Small intestine (tissue), 7 donors: ENCODE measurements at regions not wholly inside any gene's neighbourhood (a gene's known extent, or its start where the extent isn't known, plus 50 kb on each side); places are given as distances from the start of the nearest gene placed in this dataset.

Experiments used
- DNase-seq, 2 donors: peaks; one replicate each; pipeline versions ENCODE4 v3.0.0 to v3.0.0-alpha.2; 2013
- FAIRE-seq: peaks from 2 replicates; lab custom pipeline; 2012; peaks lifted over from hg19 to GRCh38; lab: Jason Lieb, UNC
- H3K27ac ChIP-seq, 3 donors: one replicate each; pipeline ENCODE4 v1.5.1; 2013; ENCODE audit warnings: low read length in 2 of 3, mild to moderate bottlenecking in 2 of 3, control low read depth in 1 of 3, inconsistent platforms in 1 of 3, low read depth in 1 of 3, moderate library complexity in 1 of 3
- H3K27me3 ChIP-seq, 3 donors: one replicate each; pipeline ENCODE4 v1.6.1; 2013; ENCODE audit warnings: low read length in 3 of 3, inconsistent platforms in 1 of 3; ENCODE audit not compliant: control insufficient read depth in 3 of 3, insufficient read depth in 3 of 3
- H3K36me3 ChIP-seq, 3 donors: one replicate each; pipeline ENCODE4 v1.6.1; 2013; ENCODE audit warnings: low read length in 3 of 3, inconsistent platforms in 1 of 3, low read depth in 1 of 3, mild to moderate bottlenecking in 1 of 3, moderate library complexity in 1 of 3; ENCODE audit not compliant: control insufficient read depth in 3 of 3, insufficient read depth in 2 of 3
- H3K4me1 ChIP-seq, 3 donors: one replicate each; pipeline ENCODE4 v1.6.1; 2013; ENCODE audit warnings: low read length in 2 of 3, inconsistent platforms in 1 of 3, low read depth in 1 of 3, mild to moderate bottlenecking in 1 of 3, moderate library complexity in 1 of 3; ENCODE audit not compliant: control insufficient read depth in 3 of 3, insufficient read depth in 2 of 3
- H3K4me3 ChIP-seq, 3 donors: one replicate each; pipeline ENCODE4 v1.5.1; 2013; ENCODE audit warnings: low read length in 3 of 3, control low read depth in 1 of 3, inconsistent platforms in 1 of 3, low read depth in 1 of 3, mild to moderate bottlenecking in 1 of 3, moderate library complexity in 1 of 3
- H3K9me3 ChIP-seq, 2 donors: one replicate each; pipeline ENCODE4 v1.6.1; 2013; ENCODE audit warnings: low read depth in 1 of 2, low read length in 1 of 2; ENCODE audit not compliant: control insufficient read depth in 2 of 2, insufficient read depth in 1 of 2
- WGBS, 3 donors: extraction: QIAGEN DNeasy Blood & Tissue Kit; methylation state at CpG; one replicate each; pipeline ENCODE4 v1.1.7; 2013; 5-methylcytosine and 5-hydroxymethylcytosine counted together
- donor health status: healthy with polysubstance abuse.
- donor health status: control.
- donor health status: control.
- donor health status: Bipolar disorder and iron deficiency.
- donor health status: healthy.

DNA sequence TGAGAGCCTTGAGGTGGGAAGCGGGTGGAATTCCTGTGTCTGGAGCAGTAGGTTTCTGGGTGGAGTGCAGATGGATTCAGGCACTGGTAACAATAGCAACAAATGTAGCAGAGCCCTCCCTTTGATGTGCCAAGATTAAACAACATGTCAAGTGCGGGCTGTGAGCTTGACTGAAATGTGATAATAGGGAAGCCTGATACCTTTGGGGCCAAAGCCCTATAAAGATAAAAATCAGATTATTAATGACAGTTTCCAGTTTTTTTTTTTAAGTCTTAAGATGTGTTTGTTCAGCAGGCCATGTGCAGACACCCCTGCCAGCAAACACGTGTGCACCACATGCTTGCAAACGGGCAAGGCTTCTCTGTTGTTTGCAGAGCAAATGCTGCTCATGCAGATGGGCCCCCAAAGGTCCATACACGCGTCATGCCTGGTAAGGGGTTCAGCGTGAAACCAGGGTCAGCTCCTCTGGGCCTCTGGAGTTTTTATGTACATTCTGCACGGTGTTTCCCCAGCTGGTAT, 193.2 kb downstream of the GADD45G start:
- Histone ChIP-seq H3K4me3 (no peak overlapping the region), H3K27ac (no peak overlapping the region), H3K4me1 (peaks cover 0 to 16% (median 0%) of the 10 kb centered on the region in 3 donors), H3K27me3 (no peaks in the 10 kb centered on the region), H3K9me3 (no peaks in the 10 kb centered on the region), H3K36me3 (no peaks in the 10 kb centered on the region)
- FAIRE-seq (no peak), DNase-seq (peak in 1 of 2 donors; percentile 38)
- WGBS, 3 donors = 28 to 64% (median 44%) methylated on average over 8 of the region's 8 CpGs

- H3K27me3 ChIP-seq = no peaks in the 10 kb centered on the region
- H3K4me3 ChIP-seq = no peak overlapping the region
- 82 to 90% (median 88%) methylated on average over 4 of the region's 4 CpGs for WGBS, 3 donors
- FAIRE-seq = no peak
- no peaks in the 10 kb centered on the region for H3K9me3 ChIP-seq
- peaks cover 0 to 11% (median 0%) of the 10 kb centered on the region in 3 donors for H3K4me1 ChIP-seq
- H3K27ac ChIP-seq = no peak overlapping the region
- no peaks in the 10 kb centered on the region for H3K36me3 ChIP-seq
- no peak for DNase-seq
Measured at GRCh38 chr9:89798547-89799120, 193.8 kb downstream of the GADD45G start.

GRCh38 chr9:89799221-89799620, 194.4 kb downstream of the GADD45G start:
- DNase-seq (no peak), FAIRE-seq (no peak)
- Histone ChIP-seq H3K36me3 (no peaks in the 10 kb centered on the region), H3K27me3 (no peaks in the 10 kb centered on the region), H3K9me3 (no peaks in the 10 kb centered on the region), H3K27ac (no peak overlapping the region), H3K4me1 (peaks cover 0 to 11% (median 0%) of the 10 kb centered on the region in 3 donors), H3K4me3 (no peak overlapping the region)
- WGBS, 3 donors = 93 to 98% (median 98%) methylated on average over 7 of the region's 7 CpGs

GRCh38 chr9:89799766-89800165, 195.0 kb downstream of the GADD45G start:
- no peak overlapping the region for H3K27ac ChIP-seq
- no peaks in the 10 kb centered on the region for H3K27me3 ChIP-seq
- DNase-seq (no peak), FAIRE-seq (no peak)
- H3K4me1 ChIP-seq = peaks cover 0 to 11% (median 0%) of the 10 kb centered on the region in 3 donors
- no peaks in the 10 kb centered on the region for H3K36me3 ChIP-seq
- H3K9me3 ChIP-seq = no peaks in the 10 kb centered on the region
- no peak overlapping the region for H3K4me3 ChIP-seq
- WGBS, 3 donors = 76 to 84% (median 83%) methylated on average over 3 of the region's 3 CpGs

- H3K27ac ChIP-seq = no peak overlapping the region
- peaks cover 0 to 11% (median 0%) of the 10 kb centered on the region in 3 donors for H3K4me1 ChIP-seq
- 66 to 71% (median 66%) methylated on average over 4 of the region's 4 CpGs for WGBS, 3 donors
- DNase-seq (no peak), FAIRE-seq (no peak)
- peaks cover 0 to 2% (median 0%) of the 10 kb centered on the region in 3 donors for H3K27me3 ChIP-seq
- no peak overlapping the region for H3K4me3 ChIP-seq
- no peaks in the 10 kb centered on the region for H3K36me3 ChIP-seq
- no peaks in the 10 kb centered on the region for H3K9me3 ChIP-seq
Measured at GRCh38 chr9:89801341-89801740, 196.5 kb downstream of the GADD45G start.

DNA sequence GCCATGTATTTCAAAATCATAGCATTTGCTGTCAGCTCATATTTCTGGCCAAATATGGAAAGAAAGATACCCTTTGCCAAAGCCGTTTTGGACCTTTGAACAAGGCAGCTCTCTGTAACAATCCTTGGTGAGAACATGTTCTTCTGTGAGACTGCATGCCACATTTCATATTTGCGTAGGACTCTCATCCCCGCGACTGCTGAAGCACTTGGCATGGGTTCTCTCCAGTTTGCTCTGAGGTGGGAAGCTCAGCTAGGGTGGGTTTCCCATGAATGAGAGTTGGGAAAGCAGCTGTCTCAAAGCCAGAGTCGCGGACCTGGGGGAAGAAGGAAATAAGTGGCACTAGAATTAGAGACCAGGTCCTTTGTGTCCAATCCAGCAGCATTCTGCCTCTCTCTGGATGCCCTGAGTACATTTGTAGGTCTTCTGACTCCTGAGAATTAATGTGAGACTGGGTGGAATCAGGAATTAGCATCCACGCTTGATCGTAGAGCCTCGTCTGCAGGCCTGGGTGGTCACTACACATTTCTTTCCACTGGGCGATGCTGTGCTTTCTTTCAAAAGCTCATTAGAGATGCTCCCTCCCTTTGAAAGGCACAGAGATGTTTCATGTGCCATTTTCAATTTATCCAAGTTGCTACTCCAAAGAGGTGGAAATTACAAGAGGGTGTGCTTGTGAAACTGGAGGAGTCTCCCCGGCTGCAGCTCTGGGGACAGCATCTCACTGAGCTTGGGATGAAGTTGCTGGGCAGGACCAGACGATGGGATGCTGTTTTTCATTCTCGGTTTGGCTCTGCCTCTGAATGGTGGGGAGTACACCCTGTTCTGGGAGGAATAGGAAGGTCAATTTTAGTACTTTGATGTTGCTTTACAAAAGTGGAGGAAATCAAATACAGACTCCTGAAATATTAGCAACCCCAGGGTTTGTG, 197.2 kb downstream of the GADD45G start:
- Histone ChIP-seq H3K36me3 (no peaks in the 10 kb centered on the region), H3K4me3 (no peak overlapping the region), H3K27ac (no peak overlapping the region), H3K27me3 (peaks cover 0 to 2% (median 0%) of the 10 kb centered on the region in 3 donors), H3K4me1 (peaks cover 0 to 11% (median 0%) of the 10 kb centered on the region in 3 donors), H3K9me3 (no peaks in the 10 kb centered on the region)
- FAIRE-seq (no peak), DNase-seq (no peak)
- WGBS, 3 donors = 73 to 77% (median 75%) methylated on average over 13 of the region's 13 CpGs

DNA sequence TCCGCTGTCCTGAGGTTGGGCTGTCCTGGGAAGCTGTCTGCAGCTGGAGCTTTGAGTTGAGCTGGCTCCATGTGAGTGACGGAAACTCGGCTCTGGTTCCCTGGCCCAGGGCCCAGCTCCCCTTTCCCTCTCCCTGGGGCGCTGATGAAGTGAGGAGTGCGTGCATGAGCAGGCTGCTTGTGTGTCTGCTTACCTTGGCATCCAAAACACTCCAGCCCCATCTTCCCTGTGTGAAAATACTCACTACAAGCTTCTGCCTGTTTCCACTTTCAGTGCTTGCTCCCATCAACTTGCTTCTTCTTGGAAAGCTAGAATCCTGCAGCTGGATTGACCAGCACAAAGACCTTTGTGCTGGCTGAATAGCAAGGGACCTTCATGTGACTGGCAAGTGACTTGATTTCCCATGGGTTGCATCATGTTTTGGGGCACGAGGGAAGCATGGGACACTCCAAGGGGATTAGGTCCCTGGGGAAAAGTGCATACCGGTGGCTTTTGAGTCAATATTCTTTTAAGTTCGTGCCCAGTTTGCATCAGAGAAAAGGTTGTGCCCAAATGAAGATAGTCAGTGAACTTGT, 198.1 kb downstream of the GADD45G start:
- whole genome bisulfite sequencing, 3 donors = 65 to 70% (median 69%) methylated on average over 8 of the region's 8 CpGs
- no peaks in the 10 kb centered on the region for H3K9me3 ChIP-seq
- DNase-seq (peak in 1 of 2 donors; percentile 24), FAIRE-seq (no peak)
- peaks cover 0 to 2% (median 0%) of the 10 kb centered on the region in 3 donors for H3K27me3 ChIP-seq
- H3K4me3 ChIP-seq = no peak overlapping the region
- no peak overlapping the region for H3K27ac ChIP-seq
- no peaks in the 10 kb centered on the region for H3K36me3 ChIP-seq
- H3K4me1 ChIP-seq = peaks cover 0 to 9% (median 0%) of the 10 kb centered on the region in 3 donors

GRCh38 chr9:89803403-89803802, 198.6 kb downstream of the GADD45G start:
- FAIRE-seq = no peak
- H3K36me3 ChIP-seq = no peaks in the 10 kb centered on the region
- 86 to 94% (median 89%) methylated on average over 7 of the region's 7 CpGs for WGBS, 3 donors

More at GRCh38 chr9:89803403-89803802, 198.6 kb downstream of the GADD45G start:
- Histone ChIP-seq H3K4me1 (peaks cover 0 to 3% (median 0%) of the 10 kb centered on the region in 3 donors), H3K4me3 (no peak overlapping the region), H3K27ac (no peak overlapping the region), H3K27me3 (peaks cover 0 to 2% (median 0%) of the 10 kb centered on the region in 3 donors), H3K9me3 (no peaks in the 10 kb centered on the region)
- no peak for DNase-seq
